WTC11 (cell line): ENCODE measurements at regions not wholly inside any gene's neighbourhood (a gene's known extent, or its start where the extent isn't known, plus 50 kb on each side); places are given as distances from the start of the nearest gene placed in this dataset.

ENCODE experiments used
- ATAC-seq: fragments of 200-7000 bp; cut with Tn5 transposase; 2 replicates; pipeline ENCODE4 v1.10.0; 2021; ENCODE audit warnings: mild to moderate bottlenecking, moderate library complexity
- CTCF ChIA-PET: fragments of 300-600 bp; sonication (Branson Sonifier 250); formaldehyde crosslinking; loops from one replicate; lab custom pipeline; 2021; ENCODE audit warnings: antibody characterized with exemption; lab: Charles Lee
- POLR2A ChIA-PET: fragments of 350-600 bp; sonication (Branson Sonifier 250); formaldehyde crosslinking; loops from one replicate; lab custom pipeline; 2021; ENCODE audit warnings: antibody characterized with exemption; lab: Charles Lee
- DNase-seq: peaks from one replicate; pipeline ENCODE4 v3.0.0; 2021; ENCODE audit warnings: low spot score
- H3K27ac Mint-ChIP-seq: 2 replicates; pipeline ENCODE4 v1.8.0; 2021; ENCODE audit warnings: mixed read lengths
- H3K27me3 Mint-ChIP-seq: 2 replicates; pipeline ENCODE4 v1.8.0; 2021; ENCODE audit warnings: low read depth, mild to moderate bottlenecking, moderate library complexity, mixed read lengths
- H3K36me3 Mint-ChIP-seq: 2 replicates; pipeline ENCODE4 v1.8.0; 2021; ENCODE audit warnings: mixed read lengths
- H3K4me1 Mint-ChIP-seq: 2 replicates; pipeline ENCODE4 v1.8.0; 2022; ENCODE audit warnings: mixed read lengths
- H3K4me3 Mint-ChIP-seq: 2 replicates; pipeline ENCODE4 v1.8.0; 2021; ENCODE audit warnings: mild to moderate bottlenecking, moderate library complexity, mixed read lengths
- H3K9me3 Mint-ChIP-seq: 2 replicates; pipeline ENCODE4 v1.8.0; 2021; ENCODE audit warnings: mixed read lengths
- EMX1 ChIP-seq: fragments of 250-450 bp; sonication (Bioruptor Pico); IDR thresholded peaks from 2 replicates; pipeline ENCODE4 v1.8.0; 2021; ENCODE audit warnings: mild to moderate bottlenecking
- FOXK1 ChIP-seq: sonication (generic); formaldehyde crosslinking; IDR thresholded peaks from 2 replicates; pipeline ENCODE4 v1.8.0; 2022; ENCODE audit warnings: mild to moderate bottlenecking, moderate library complexity, missing genetic modification reagents
- HMGA2 ChIP-seq: fragments of 250-450 bp; sonication (Bioruptor Pico); IDR thresholded peaks from 2 replicates; pipeline ENCODE4 v1.4.0; 2021; ENCODE audit warnings: mild to moderate bottlenecking, moderate library complexity
- IRF1 ChIP-seq: sonication (generic); formaldehyde crosslinking; IDR thresholded peaks from 2 replicates; pipeline ENCODE4 v1.8.0; 2023; ENCODE audit warnings: missing genetic modification reagents
- JUN ChIP-seq: sonication (generic); formaldehyde crosslinking; IDR thresholded peaks from 2 replicates; pipeline ENCODE4 v1.8.0; 2023; ENCODE audit warnings: mild to moderate bottlenecking, missing genetic modification reagents
- NR1H2 ChIP-seq: sonication (generic); formaldehyde crosslinking; IDR thresholded peaks from 2 replicates; pipeline ENCODE4 v1.9.0; 2021; ENCODE audit warnings: mild to moderate bottlenecking, moderate library complexity, missing genetic modification reagents
- NR2C2 ChIP-seq: sonication (generic); formaldehyde crosslinking; IDR thresholded peaks from 2 replicates; pipeline ENCODE4 v1.8.0; 2022; ENCODE audit warnings: mild to moderate bottlenecking, missing genetic modification reagents
- PREB ChIP-seq: sonication (generic); formaldehyde crosslinking; IDR thresholded peaks from 2 replicates; pipeline ENCODE4 v1.8.1; 2022; ENCODE audit warnings: mild to moderate bottlenecking, missing genetic modification reagents, moderate library complexity, borderline replicate concordance
- RORB ChIP-seq: fragments of 250-450 bp; sonication (Bioruptor Pico); IDR thresholded peaks from 2 replicates; pipeline ENCODE4 v1.9.0; 2021; ENCODE audit warnings: mild to moderate bottlenecking
- SMAD3 ChIP-seq: sonication (generic); formaldehyde crosslinking; IDR thresholded peaks from 2 replicates; pipeline ENCODE4 v1.8.0; 2022; ENCODE audit warnings: missing genetic modification reagents, mild to moderate bottlenecking, borderline replicate concordance
- TEAD1 ChIP-seq: sonication (generic); formaldehyde crosslinking; IDR thresholded peaks from 2 replicates; pipeline ENCODE4 v1.8.0; 2022; ENCODE audit warnings: mild to moderate bottlenecking, missing genetic modification reagents
- ZNF121 ChIP-seq: sonication (generic); formaldehyde crosslinking; IDR thresholded peaks from 2 replicates; pipeline ENCODE4 v1.8.0; 2023; ENCODE audit warnings: missing genetic modification reagents
- ZNF138 ChIP-seq: sonication (generic); formaldehyde crosslinking; conservative IDR thresholded peaks from 2 replicates; pipeline ENCODE4 v1.8.1; 2022; ENCODE audit warnings: mild to moderate bottlenecking, moderate library complexity, missing genetic modification reagents
- ZNF671 ChIP-seq: fragments of 250-450 bp; sonication (Bioruptor Pico); IDR thresholded peaks from 2 replicates; pipeline ENCODE4 v1.8.0; 2021; ENCODE audit warnings: mild to moderate bottlenecking
- TF ChIP-seq, protein P1 (sequence below): fragments of 250-450 bp; sonication (Bioruptor Pico); conservative IDR thresholded peaks from 2 replicates; pipeline ENCODE4 v1.9.0; 2021; ENCODE audit warnings: mild to moderate bottlenecking
- TF ChIP-seq, protein P2 (sequence below): fragments of 250-450 bp; sonication (Bioruptor Pico); IDR thresholded peaks from 2 replicates; pipeline ENCODE4 v1.9.0; 2021; ENCODE audit warnings: mild to moderate bottlenecking
- TF ChIP-seq, protein P3 (sequence below): sonication (generic); formaldehyde crosslinking; IDR thresholded peaks from 2 replicates; pipeline ENCODE4 v1.8.0; 2023; ENCODE audit warnings: mild to moderate bottlenecking, missing genetic modification reagents
- TF ChIP-seq, protein P4 (sequence below): fragments of 250-450 bp; sonication (Bioruptor Pico); IDR thresholded peaks from 2 replicates; pipeline ENCODE4 v1.8.0; 2021; ENCODE audit warnings: mild to moderate bottlenecking
- TF ChIP-seq, protein P5 (sequence below): sonication (generic); formaldehyde crosslinking; IDR thresholded peaks from 2 replicates; pipeline ENCODE4 v1.8.1; 2023; ENCODE audit warnings: mild to moderate bottlenecking, missing genetic modification reagents, moderate library complexity

- TF ChIP-seq IRF1 (CRISPR knock-in tag) (no peak), EMX1 (CRISPR knock-in tag) (no peak), HMGA2 (CRISPR knock-in tag) (no peak), ZNF121 (CRISPR knock-in tag) (no peak), FOXK1 (no peak)
- TF ChIP-seq, protein P1, sequence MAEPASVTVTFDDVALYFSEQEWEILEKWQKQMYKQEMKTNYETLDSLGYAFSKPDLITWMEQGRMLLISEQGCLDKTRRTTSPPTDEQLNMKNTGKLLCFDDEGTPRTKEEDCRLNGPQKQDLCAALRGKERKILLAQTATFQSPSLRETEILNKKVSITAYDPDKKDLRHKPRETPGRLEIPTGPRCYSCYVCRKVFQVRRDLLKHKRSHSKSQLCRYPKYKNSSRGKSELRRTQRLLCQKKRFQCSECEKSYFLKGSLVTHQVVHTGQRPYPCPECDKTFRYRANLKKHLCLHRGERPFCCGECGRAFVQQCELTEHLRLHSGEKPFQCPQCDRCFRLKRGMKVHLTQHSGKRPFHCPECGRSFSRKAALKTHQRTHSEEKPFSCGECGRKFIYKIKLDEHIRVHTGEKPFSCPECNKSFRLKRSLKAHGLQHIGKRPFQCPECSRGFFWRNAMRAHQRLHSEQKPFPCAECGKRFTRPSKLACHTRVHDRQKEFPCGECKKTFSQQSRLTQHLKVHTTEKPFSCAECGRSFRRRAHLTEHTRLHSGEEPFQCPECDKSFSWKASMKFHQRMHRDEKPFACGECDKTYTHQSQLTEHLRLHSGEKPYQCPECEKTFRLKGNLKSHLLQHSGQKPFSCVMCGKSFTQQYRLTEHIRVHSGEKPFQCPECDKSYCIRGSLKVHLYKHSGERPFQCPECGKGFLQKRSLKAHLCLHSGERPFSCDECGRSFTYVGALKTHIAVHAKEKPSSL (CRISPR knock-in tag), result no peak
- TF ChIP-seq, protein P2, sequence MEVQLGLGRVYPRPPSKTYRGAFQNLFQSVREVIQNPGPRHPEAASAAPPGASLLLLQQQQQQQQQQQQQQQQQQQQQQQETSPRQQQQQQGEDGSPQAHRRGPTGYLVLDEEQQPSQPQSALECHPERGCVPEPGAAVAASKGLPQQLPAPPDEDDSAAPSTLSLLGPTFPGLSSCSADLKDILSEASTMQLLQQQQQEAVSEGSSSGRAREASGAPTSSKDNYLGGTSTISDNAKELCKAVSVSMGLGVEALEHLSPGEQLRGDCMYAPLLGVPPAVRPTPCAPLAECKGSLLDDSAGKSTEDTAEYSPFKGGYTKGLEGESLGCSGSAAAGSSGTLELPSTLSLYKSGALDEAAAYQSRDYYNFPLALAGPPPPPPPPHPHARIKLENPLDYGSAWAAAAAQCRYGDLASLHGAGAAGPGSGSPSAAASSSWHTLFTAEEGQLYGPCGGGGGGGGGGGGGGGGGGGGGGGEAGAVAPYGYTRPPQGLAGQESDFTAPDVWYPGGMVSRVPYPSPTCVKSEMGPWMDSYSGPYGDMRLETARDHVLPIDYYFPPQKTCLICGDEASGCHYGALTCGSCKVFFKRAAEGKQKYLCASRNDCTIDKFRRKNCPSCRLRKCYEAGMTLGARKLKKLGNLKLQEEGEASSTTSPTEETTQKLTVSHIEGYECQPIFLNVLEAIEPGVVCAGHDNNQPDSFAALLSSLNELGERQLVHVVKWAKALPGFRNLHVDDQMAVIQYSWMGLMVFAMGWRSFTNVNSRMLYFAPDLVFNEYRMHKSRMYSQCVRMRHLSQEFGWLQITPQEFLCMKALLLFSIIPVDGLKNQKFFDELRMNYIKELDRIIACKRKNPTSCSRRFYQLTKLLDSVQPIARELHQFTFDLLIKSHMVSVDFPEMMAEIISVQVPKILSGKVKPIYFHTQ (CRISPR knock-in tag), result no peak
Measured at GRCh38 chr13:100875392-100876043, 200.9 kb upstream of the TMTC4 start (continued).

- ChIA-PET POLR2A (no interaction called here), CTCF (no interaction called here)
- Mint-ChIP-seq H3K4me3 (no peak overlapping the region), H3K36me3 (peaks cover 13% of the 10 kb centered on the region), H3K4me1 (no peaks in the 10 kb centered on the region), H3K9me3 (peaks cover 42% of the 10 kb centered on the region), H3K27ac (no peak overlapping the region), H3K27me3 (peaks cover 4% of the 10 kb centered on the region)
- TF ChIP-seq JUN (CRISPR knock-in tag) (no peak), RORB (CRISPR knock-in tag) (no peak), NR1H2 (no peak), PREB (CRISPR knock-in tag) (no peak)
- DNase-seq (no peak), ATAC-seq (no peak)
Measured at GRCh38 chr13:100872761-100873160, 198.2 kb upstream of the TMTC4 start.

GRCh38 chr13:100870898-100871297 is 196.3 kb upstream of the TMTC4 start:
- CTCF ChIA-PET, result interaction anchor here (0.6 to 0.8 kb wide), 2 partner anchors 43 to 634 kb away, joined by 3 read pairs; no protein-coding TSS in a partner anchor
- Mint-ChIP-seq H3K4me1 (no peaks in the 10 kb centered on the region), H3K36me3 (peaks cover 19% of the 10 kb centered on the region), H3K27me3 (no peaks in the 10 kb centered on the region; the same call in 1 of the 2 replicates), H3K27ac (no peak overlapping the region), H3K4me3 (no peak overlapping the region), H3K9me3 (peaks cover 42% of the 10 kb centered on the region)
- ATAC-seq (no peak), DNase-seq (no peak)
- POLR2A ChIA-PET, result no interaction called here
- TF ChIP-seq, protein P3, sequence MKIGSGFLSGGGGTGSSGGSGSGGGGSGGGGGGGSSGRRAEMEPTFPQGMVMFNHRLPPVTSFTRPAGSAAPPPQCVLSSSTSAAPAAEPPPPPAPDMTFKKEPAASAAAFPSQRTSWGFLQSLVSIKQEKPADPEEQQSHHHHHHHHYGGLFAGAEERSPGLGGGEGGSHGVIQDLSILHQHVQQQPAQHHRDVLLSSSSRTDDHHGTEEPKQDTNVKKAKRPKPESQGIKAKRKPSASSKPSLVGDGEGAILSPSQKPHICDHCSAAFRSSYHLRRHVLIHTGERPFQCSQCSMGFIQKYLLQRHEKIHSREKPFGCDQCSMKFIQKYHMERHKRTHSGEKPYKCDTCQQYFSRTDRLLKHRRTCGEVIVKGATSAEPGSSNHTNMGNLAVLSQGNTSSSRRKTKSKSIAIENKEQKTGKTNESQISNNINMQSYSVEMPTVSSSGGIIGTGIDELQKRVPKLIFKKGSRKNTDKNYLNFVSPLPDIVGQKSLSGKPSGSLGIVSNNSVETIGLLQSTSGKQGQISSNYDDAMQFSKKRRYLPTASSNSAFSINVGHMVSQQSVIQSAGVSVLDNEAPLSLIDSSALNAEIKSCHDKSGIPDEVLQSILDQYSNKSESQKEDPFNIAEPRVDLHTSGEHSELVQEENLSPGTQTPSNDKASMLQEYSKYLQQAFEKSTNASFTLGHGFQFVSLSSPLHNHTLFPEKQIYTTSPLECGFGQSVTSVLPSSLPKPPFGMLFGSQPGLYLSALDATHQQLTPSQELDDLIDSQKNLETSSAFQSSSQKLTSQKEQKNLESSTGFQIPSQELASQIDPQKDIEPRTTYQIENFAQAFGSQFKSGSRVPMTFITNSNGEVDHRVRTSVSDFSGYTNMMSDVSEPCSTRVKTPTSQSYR (CRISPR knock-in tag), result no peak
- TF ChIP-seq, protein P1 (CRISPR knock-in tag), result no peak
- TF ChIP-seq SMAD3, result no peak
- no peak for TF ChIP-seq ZNF671
- TF ChIP-seq ZNF138 (CRISPR knock-in tag), result no peak
- no peak for TF ChIP-seq TEAD1 (CRISPR knock-in tag)
- TF ChIP-seq NR2C2 (CRISPR knock-in tag), result no peak
- TF ChIP-seq, protein P4, sequence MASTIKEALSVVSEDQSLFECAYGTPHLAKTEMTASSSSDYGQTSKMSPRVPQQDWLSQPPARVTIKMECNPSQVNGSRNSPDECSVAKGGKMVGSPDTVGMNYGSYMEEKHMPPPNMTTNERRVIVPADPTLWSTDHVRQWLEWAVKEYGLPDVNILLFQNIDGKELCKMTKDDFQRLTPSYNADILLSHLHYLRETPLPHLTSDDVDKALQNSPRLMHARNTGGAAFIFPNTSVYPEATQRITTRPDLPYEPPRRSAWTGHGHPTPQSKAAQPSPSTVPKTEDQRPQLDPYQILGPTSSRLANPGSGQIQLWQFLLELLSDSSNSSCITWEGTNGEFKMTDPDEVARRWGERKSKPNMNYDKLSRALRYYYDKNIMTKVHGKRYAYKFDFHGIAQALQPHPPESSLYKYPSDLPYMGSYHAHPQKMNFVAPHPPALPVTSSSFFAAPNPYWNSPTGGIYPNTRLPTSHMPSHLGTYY (CRISPR knock-in tag), result no peak
- TF ChIP-seq, protein P5, sequence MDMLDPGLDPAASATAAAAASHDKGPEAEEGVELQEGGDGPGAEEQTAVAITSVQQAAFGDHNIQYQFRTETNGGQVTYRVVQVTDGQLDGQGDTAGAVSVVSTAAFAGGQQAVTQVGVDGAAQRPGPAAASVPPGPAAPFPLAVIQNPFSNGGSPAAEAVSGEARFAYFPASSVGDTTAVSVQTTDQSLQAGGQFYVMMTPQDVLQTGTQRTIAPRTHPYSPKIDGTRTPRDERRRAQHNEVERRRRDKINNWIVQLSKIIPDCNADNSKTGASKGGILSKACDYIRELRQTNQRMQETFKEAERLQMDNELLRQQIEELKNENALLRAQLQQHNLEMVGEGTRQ, result no peak
